ENCODE measurements at regions not wholly inside any gene's neighbourhood (a gene's known extent, or its start where the extent isn't known, plus 50 kb on each side); places are given as distances from the start of the nearest gene placed in this dataset.

DNA sequence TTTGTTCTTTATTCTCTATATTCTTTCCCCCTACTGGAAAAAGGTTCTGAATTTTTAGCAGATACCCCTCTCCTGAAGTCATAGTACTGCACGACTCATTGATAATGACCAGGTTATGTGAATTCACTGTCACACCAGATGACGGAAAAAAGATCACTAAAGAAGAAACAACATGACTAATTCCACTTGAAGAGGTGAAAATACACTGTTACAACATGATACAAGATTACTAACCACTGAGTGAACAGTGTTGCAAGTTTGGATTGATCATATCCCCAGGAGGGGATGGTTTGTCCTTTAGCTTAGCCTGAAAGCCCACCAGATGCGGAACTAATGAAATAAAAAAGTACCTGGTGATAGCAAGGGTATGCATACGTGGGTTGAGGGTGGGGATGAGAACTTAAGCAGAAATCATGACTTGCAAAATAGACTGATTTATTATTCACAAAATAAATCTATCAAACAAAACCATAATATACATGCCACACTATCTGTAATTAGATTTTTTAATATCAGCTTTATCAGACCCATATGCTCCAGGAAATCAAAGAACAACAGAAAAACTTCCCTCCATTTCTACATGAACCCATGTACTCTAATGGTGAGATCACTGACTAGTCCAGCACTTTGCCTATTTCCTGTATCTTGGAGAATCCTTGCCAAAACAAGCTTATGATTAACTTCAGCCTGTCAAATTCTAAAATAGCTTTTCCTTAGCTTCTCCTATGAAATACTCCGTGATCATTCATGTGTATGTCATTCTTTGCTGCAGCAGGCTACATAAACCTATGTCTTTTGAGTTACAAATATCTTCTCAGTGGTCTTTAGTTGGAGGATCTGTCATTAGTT is 257.4 kb upstream of the AGA start:
- no peak for DNase-seq

DNA sequence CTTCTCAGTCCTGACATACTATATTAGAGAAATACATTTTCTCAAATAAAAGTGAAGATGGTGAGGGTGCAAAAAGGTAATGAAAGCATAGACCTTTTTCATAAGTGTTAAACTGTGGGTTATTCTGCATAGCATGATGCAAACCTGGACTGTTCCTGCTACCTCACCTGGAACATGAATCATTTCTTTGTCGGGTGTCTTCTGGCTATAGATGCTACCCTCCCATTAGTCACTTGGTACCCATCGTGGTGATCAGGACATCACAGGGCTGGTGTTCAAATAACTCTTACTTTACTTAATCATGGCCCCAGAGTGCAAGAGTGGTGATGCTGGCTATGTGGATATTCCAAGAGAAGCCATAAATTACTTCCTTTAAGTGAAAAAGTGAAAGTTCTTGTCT is 264.7 kb upstream of the AGA start:
- no peak for DNase-seq

DNA sequence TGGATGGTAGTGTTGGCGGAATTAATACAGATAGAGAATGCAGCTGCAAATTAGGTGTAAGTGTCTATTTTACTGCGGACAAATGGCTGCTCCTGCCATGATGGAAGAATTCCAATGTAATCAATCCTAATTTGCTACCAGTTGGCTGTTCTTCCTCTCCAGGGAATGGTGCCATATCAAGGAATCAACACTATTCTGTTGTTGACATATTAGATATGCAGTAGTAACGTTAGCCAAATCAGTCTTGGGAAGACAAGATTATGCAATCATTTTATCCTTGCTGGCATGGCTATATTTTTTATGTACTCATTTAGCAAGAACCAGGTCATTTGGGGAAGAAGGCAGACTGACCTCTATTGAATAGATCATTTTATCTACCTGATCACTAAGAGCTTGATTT is 271.2 kb upstream of the AGA start:
- DNase-seq, result no peak

DNA sequence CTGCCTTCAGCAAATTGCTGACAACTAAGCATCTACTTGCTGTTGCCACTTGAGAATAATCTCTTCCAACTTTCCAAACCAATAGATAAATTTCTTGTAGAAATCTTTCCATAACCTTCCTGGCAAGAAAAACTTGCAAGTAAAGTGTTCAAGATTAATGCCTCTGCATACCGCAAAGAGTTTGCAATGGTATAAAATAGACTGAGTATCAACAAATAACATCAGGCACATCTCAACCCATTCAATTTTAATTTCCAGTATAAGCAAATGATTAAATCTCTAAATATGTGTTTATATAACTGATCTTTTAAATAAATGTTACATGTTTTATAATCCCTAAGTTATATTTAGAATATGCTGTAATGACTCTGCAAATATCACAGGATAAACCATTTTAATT is 275.2 kb upstream of the AGA start:
- no peak for DNase-seq

DNA sequence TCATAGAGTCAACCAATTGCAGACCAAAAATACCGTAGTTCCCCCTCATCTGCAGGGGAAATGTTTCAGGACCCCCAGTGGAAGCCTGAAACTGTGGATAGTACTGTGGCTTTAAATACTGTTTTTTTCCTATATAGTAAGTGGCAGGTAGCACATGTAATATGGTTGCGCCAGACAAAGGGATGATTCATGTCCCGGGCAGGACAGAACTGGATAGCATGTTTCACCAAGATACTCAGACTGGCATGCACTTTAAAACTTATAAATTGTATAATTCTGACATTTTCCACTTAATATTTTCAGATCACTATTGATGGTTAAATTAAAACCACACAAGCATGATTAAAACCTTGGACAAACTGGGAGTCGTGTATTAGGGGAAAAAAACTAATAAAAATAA is 276.3 kb upstream of the AGA start:
- no peak for DNase-seq

DNA sequence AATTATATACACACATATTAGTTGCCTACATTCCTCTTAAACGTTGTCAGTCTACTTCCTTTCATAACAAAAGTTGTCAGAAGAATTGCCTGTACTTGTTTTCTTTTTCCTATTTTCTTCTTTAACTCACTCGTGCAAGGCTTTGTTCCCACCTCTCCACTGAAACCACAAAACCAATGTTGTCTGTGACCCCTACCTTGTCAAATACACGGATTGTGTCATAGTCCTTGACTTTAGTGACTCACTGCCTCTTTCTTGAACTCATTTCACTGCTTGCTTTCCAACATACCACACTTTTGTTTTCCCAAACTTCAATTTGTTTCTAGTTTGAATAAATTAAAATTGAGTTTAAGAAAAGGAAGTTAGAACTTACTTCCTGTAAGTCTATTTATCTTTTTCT is 283.9 kb upstream of the AGA start:
- no peak for DNase-seq

DNA sequence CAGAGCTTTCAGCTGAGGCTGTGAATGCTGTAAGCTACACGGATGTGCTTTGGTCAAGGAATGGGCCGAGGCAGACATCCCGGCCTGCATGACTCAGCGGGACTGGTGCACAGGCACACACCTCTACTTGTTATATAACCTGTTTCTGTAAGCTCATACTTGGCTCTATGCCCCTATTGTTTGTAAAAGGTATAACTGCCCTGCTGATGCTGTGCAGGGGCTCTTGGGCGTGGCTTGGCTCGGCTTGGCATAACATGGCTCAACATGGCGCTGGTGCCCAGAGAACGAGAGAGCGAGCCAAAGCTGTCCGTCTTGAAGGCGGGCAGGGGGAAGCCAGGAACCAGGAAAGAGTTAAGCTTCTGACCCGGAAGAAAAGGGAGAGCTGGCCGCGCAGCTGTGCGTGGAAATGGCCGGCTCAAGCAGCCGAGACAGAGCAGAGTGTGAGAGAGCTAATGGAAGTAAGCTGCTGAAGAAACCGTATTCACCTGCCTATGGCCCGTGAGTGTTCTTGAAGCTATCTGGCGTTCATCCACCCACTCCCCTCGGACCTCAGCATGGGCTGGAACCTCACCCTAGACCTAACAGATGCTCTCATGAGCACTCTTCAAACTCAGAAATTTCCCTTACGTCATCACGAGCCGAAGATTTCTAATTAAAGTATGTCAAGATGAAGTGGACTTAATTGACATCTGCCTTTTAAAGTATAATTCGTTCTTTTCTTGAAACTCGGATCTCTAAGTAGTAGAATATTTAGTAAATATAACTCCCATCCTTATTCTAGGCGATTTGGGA is 286.3 kb upstream of the AGA start:
- no peak for DNase-seq

DNA sequence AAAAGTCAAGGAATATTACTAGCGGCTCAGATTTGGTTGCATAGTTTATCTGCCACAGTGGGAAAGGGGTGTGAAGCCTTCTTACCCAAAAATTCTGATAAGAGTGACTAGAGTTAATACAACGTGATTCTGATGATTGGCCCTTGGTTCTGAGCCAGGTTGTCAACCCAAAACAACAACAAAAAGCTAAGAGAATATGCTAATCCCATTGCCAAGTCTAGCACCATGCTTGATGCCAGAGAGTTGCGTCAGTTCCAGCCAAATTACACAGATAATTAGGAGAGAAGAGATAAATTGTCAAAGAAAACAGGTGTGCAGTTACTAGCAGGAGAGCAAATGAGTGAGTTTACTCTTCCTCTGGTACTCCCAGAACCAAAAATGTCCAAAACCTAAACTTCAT is 287.4 kb upstream of the AGA start:
- DNase-seq, result no peak

DNA sequence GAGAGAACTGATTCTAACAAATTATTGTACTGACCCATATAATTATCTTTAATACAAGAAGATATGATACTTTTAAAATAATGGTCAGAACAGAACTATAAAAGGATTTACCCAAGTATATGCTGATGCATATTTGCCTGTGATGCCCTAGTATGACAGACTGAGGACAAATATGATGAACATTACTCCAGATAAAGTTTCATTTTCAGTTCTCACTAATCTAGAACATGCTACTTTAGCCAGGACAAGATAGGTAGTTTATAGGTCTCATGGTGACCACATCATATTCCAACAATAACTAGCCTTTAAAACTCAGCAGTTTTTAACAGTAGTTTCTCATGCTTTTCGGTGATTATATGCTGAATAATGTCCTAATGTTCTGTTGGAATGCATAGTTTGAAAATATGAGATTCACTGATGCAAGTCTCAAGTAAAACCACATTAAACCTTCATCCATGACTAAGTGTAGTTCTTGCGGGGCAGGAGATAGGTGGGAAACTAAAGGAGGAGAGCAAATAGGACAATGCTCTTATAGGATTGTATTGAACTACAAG is 295.2 kb upstream of the AGA start:
- no peak for DNase-seq

DNA sequence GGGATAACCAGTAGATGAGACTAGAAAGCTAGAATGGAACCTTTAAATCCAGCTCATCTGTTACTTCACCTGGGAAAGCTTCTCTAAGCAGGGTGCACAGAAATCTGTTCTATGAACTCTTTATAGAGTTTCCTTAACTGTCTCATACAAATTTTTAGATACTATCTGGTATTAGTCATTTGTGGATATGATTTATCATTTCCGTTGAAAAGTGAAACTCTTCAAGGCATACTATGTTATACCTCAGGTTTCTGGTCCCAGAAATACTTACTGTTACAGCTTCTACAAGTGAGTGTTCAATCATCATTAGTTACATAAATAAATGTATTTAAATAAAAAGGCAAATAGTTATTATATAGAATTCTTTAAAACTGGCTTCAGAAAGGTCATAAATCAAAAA is 298.3 kb upstream of the AGA start:
- DNase-seq, result no peak

DNA sequence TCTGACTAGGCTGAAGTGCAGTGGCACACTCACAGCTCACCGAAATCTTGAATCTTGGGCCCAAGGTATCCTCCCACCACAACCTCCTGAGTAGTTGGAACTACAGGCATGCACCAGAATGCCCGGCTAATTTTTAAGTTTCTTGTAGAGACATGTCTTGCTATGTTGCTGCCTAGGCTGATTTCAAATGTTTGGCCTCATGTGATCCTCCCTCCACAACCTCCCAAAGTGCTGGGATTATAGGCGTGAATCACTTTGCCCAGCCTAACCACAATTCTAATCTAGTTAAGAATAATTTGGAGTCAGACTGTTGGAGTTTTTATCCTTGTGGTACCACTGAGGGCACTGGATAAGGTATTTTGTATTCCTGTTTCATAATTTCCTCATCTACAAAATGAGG is 317.5 kb upstream of the AGA start:
- DNase-seq, result no peak

DNA sequence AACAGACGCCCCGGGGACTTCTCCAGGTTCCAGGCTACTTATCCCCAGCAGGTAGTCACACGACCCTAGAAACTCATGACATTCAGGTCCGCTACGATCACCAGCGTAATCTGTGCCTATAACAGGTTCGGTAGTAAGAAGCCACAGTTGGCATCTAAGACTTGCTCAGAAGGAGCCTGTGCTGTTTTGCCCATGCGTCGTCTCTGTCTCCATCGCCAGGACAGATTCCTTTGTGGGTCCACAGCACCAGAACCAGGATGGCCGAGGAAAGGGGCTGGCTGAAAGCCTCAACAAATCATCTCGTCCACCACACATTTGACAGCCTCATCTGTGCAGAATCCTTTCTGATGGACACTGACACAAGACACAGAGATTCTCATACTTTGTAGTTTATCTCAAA is 319.5 kb upstream of the AGA start:
- no peak for DNase-seq

DNA sequence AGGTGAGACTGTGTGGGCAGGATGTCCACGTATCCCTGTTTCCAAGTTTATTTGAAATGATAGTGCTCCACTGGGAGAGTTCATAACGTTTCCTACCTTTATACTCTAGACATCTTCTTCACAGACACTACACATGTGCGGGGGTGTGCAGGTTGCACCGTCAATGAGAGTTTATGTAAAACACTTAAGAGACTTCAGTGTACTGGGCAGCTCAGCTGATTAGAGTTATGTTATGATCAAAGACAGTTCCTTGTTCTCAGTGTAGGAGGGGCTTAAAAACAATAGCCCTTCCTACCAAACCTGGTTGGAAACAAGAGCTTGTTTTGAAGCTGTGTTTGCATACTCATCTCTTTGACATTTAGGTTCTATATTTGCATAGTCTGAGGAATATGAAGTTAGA is 326.9 kb upstream of the AGA start:
- no peak for DNase-seq

DNA sequence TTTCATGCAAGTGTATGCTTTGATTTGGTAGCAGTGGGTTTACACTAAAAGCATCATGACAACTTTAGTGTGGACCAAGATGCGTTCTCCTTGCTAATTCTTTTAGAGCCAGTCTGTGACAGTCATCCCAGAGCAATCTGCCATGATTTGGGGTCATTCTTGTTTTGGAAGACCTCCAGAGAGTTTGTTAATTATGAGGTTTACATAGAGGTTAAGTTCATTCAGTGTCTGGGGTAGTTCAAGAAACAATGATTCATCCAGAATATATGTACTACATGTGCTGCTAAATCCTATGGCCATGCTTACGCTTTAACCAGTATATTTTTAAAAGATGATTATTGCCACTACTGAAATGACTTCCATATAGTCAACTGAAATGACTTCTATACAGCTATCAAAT is 328.5 kb upstream of the AGA start:
- DNase-seq, result no peak

DNA sequence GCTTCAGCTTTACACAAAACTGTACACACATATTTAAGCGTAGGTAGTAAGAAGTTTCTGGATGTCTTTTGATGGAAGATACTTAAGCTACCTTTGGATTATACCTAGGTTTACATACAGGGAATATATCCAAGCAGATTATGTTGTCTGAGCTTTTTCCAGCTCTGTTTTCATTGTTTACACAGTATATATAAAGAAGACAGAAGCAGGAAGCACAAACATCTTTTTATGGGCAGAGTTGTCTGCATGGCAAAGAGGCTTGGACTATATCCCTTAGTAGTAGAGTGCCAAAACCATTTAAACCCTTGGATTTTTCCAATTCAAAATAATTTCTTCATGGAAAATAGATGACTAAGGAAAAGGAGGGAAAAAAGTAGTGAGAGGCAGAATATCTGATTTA is 329.4 kb upstream of the AGA start:
- DNase-seq, result no peak

DNA sequence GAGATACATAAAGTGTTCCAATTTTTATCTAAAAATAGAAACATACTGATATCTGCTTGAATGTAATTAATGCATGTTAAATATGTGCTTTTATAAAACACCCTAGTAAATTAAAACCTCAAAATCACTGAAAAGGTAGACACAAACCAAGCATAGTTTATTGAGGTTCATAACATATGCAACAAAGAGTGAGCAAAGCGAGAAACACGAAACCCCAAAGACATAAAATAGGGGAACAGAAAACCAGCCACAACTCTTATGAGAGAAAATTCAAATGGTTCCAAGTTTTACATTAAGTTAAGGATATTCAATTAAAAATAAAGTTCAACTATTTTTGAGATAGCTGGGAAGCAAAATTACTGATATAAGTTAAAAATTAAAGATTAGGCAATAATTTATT is 336.4 kb upstream of the AGA start:
- no peak for DNase-seq

DNA sequence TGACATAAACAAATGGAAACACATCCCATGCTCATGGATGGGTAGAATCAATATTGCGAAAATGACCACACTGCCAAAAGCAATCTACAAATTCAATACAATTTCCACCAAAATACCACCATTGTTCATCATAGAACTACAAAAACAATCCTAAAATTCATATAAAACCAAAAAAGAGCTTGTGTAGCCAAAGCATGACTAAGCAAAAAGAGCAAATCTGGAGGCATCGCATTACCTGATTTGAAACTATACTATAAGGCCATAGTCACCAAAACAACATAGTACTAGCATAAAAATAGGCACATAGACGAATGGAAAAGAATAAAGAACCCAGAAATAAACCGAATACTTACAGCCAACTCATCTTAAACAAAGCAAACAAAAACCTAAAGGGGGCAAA is 342.8 kb upstream of the AGA start:
- DNase-seq, result no peak

DNA sequence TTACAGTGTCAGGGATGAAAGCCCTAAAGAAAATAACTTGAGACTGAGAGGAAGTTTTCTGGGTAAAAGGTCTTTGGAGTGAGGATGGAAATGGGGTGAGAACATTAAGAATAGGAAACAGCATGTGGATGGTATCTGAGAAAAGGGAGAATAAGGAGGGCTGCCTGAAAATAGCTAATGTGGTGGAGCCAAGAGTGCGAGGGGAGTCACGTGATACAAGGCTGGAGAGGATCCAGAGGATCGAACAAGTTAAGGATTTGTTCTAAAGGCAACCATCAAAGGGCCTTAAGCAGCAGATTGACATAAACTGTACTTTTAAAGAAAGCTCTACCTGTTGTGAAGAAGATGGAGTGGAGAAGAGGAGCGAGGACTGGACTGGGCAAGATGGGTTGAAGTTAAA is 347.4 kb upstream of the AGA start:
- no peak for DNase-seq

DNA sequence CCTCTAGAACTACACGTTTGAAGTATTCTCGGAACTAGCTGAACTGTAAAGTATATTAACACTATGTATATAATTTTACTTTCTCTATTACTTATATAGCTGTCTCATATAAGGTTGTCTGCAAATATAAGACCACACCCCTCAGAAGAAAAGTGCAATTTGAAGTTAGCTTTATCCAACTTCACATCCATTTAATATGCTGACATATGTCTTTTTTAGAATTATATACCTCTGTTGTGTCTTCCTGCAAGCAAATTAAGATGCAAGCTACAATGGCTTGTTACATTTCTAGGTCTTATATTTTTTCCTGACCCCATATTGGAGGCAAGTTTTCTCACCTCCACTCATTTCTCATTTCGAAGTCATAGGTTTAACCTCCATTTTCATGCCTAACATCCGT is 349.0 kb upstream of the AGA start:
- DNase-seq, result no peak

DNA sequence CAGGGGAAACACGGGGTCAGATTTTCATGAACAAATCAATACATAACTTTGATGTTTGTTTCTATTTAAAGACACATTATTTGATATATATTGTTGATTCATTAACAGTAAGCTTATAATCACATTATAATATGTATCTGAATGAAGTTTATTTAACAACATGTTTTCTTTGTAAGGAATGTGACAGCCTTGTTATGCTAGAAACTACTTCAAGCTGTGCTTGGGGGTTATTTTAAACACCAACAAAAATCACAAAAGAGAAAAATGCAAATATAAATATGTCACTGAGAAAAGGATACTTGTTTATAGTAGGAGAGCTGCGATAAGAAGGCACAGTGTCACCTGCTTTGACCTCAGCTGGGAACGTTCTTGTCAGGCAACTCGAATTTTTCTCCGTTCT is 354.6 kb upstream of the AGA start:
- DNase-seq, result no peak

DNA sequence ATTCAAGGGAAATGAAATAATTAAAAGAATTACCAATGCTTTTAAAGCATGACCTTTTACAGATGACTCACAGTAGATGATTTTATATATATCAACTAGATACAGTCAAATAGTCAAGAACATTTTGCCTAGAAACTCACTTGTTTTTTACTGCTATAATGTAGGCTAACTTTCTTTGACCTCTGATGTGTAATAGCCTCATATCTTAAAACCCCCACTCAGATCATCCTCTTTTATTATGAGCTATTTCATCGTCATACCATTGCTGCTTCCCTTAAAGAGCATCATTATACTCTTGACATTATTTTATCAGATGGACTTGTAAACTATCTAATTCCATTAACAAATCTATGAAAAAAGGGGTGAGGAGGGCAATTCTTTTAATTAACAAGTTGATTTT is 355.9 kb upstream of the AGA start:
- no peak for DNase-seq

DNA sequence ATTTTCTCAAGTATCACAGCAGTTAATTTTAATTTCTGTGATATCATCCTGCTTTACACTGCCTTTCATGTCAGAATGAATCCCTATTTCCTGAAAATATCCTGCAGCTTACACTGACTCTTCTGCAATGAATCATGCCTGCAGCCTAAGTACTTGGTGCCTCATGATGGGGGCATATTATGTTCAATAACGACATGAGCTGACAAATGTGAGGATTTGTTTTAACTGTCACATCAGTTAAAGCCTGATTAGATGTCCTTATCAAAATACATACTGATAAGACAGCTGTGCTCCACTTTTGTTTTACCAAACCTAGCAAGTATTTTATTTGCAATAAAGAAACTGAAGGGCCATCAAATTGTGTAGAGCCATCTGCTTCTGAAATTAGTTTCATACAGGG is 359.9 kb upstream of the AGA start:
- DNase-seq, result no peak

DNA sequence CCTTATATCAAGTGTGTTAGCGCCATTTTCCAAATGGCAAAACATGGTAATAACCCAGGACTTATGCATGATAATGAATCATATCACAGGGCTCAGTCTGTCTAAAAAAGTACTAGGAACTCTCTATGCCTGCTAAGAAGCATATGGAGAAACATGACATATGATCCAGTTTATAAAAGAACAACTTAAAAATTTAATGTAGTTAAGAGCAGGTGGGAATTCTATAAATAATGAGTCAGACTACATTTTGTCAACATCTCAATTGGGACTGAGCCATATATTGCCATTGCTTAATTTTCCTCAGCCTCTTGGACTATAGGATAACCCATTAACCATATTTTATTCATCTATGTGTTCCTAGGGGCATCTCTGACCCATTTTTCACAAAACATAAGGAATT is 360.4 kb upstream of the AGA start:
- no peak for DNase-seq

DNA sequence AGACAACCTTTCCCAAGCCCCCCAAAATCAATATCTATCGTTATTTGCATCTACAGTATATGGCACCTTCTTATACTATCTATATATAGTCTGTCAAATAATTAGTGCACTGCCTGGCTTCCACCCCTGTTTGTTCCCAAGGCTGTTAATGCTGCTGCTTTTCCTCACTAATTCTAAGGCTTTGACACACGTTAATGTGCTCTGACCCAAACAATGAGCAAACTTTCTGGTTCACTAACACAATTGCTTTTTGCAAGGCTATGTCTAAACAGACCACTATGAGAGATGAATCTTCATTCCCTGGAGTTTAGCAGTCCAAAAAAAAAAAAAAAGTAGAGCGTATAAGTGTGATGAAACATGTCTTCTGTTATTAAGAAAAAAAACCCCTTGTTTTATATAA is 360.9 kb upstream of the AGA start:
- no peak for DNase-seq

Data from DMS 273 treated with DMSO at 0.1 percent for 48 hours (cell line).